Superior temporal gyrus (tissue), 1 donor: ENCODE measurements at regions not wholly inside any gene's neighbourhood (a gene's known extent, or its start where the extent isn't known, plus 50 kb on each side); places are given as distances from the start of the nearest gene placed in this dataset.

Source experiments
- DNase-seq: peaks from one replicate; pipeline ENCODE4 v3.0.0-alpha.2; 2016; ENCODE audit errors: extremely low spot score

GRCh38 chr11:41971592-41971991 lies 512.1 kb upstream of the LRRC4C start:
- no peak for DNase-seq

GRCh38 chr11:41978945-41979344 lies 519.5 kb upstream of the LRRC4C start:
- no peak for DNase-seq

GRCh38 chr11:41980741-41981140 lies 521.3 kb upstream of the LRRC4C start:
- no peak for DNase-seq

- peak; percentile 50 for DNase-seq
Measured at GRCh38 chr11:41982276-41982675, 522.8 kb upstream of the LRRC4C start.

- no peak for DNase-seq
Measured at GRCh38 chr11:41982975-41983374, 523.5 kb upstream of the LRRC4C start.

GRCh38 chr11:41983475-41983874 lies 524.0 kb upstream of the LRRC4C start:
- DNase-seq = no peak

- DNase-seq = no peak
Measured at GRCh38 chr11:41984023-41984422, 524.6 kb upstream of the LRRC4C start.

- no peak for DNase-seq
Measured at GRCh38 chr11:41985799-41986198, 526.3 kb upstream of the LRRC4C start.

GRCh38 chr11:41988951-41989572 lies 529.6 kb upstream of the LRRC4C start:
- DNase-seq = no peak

GRCh38 chr11:41989823-41990380 lies 530.5 kb upstream of the LRRC4C start:
- DNase-seq = no peak

- DNase-seq = no peak
Measured at GRCh38 chr11:41996533-41996932, 537.1 kb upstream of the LRRC4C start.

- DNase-seq = no peak
Measured at GRCh38 chr11:41997844-41998401, 538.5 kb upstream of the LRRC4C start.

GRCh38 chr11:41999066-41999465 lies 539.6 kb upstream of the LRRC4C start:
- no peak for DNase-seq

- DNase-seq = no peak
Measured at GRCh38 chr11:42003801-42004200, 544.3 kb upstream of the LRRC4C start.

- DNase-seq = no peak
Measured at GRCh38 chr11:42006766-42007165, 547.3 kb upstream of the LRRC4C start.

GRCh38 chr11:42012271-42012670 lies 552.8 kb upstream of the LRRC4C start:
- DNase-seq = no peak

GRCh38 chr11:42013656-42014201 lies 554.3 kb upstream of the LRRC4C start:
- DNase-seq = no peak

- no peak for DNase-seq
Measured at GRCh38 chr11:42021911-42022310, 562.5 kb upstream of the LRRC4C start.

- DNase-seq = no peak
Measured at GRCh38 chr11:42023267-42023666, 563.8 kb upstream of the LRRC4C start.

- DNase-seq = no peak
Measured at GRCh38 chr11:42025121-42025803, 565.8 kb upstream of the LRRC4C start.

- DNase-seq = no peak
Measured at GRCh38 chr11:42034826-42035225, 575.4 kb upstream of the LRRC4C start.

GRCh38 chr11:42036201-42036600 lies 576.7 kb upstream of the LRRC4C start:
- no peak for DNase-seq

- DNase-seq = no peak
Measured at GRCh38 chr11:42043312-42043711, 583.9 kb upstream of the LRRC4C start.
